NCI-H1092 (cell line): ENCODE measurements at regions not wholly inside any gene's neighbourhood (a gene's known extent, or its start where the extent isn't known, plus 50 kb on each side); places are given as distances from the start of the nearest gene placed in this dataset.
"Not testable (repeated sequence)": the region's sequence is repeated elsewhere in the genome, so short reads cannot be mapped to it uniquely, and the experiment has no call there.

ENCODE experiments used
- DNase-seq: peaks from one replicate; lab custom pipeline; 2025; lab: John Stamatoyannopoulos, UW

DNA sequence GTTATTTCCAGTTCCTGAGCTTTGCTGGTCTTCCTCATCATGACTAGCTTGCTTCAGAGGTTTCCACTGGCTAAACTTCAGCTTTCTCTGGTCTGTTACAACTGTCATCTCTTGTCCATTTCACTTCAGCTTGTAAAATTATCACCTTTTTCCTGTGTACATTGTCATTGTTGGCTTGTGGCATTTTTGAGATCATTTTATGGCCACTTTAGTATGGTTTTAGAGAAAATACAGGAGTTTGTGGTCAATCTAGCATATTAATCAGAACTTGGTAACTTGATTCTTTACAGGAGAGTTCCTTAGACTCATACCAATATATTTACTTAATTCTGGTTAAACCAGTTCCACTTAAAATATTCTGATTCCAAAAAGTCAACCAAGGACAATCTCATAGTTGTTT, 235.9 kb upstream of the KITLG start:
- DNase-seq = no peak

DNA sequence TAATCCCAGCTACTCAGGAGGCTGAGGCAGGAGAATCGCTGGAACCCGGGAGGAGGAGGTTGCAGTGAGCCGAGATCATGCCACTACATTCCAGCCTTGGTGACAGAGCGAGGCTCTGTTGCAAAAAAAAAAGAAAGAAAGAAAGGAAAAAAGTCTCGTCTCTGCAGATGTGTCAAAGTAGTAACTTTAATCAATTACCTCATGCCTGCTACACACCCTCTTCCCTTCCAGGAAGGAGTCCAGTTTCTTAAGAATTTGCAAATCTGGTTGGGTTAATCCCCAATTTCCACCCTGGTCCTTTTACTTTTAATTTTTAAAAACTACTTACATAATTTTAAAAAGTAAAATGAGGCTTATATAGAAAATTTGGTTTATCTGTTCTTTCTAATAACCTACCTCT, 234.5 kb upstream of the KITLG start:
- no peak for DNase-seq

DNA sequence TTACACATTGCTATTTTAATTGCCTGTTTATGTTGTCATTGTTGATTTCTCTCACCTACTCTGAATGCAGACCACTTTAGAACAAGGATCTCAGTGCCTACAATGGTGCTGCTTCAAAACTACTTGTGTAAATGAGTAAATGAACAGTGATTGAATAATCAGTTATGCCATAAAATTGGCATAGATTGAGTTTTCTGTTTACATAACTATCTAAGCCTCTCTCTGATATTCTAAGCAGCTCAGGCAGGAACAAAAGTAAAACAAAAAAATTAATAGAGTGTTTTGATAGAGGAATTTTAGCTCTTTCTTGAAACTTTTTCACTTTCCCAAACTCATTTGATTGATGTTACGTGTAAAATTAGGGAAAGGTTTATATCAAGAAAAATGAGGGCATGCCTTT, 232.3 kb upstream of the KITLG start:
- no peak for DNase-seq

DNA sequence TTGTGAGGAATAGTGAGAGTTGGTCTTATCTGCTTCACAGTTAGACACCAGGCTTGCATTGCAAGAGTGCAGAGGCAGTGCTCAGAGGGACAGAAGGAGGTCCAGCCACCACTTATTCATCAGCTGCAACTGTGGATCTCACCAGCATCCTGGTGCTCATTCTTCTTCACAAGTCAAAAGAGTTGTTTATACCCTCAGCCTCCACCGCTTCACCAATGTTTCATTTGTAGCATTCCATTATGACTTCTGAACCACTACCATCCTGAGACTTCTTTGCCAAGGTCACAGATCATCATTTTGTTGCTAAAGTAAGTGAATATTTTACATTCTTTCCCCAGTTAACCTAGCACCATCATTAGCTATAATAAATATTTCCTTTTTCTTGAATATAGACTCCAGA, 230.5 kb upstream of the KITLG start:
- no peak for DNase-seq

DNA sequence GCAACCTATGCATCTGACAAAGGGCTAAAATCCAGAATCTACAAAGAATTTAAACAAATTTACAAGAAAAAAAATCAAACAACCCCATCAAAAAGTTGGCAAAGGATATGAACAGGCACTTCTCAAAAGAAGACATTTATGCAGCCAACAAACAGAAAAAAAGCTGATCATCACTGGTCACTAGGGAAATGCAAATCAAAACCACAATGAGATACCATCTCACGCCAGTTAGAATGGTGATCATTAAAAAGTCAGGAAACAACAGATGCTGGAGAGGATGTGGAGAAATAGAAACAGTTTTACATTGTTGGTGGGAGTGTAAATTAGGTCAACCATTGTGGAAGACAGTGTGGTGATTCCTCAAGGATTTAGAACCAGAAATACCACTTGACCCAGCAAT, 229.6 kb upstream of the KITLG start:
- not testable (repeated sequence) for DNase-seq

DNA sequence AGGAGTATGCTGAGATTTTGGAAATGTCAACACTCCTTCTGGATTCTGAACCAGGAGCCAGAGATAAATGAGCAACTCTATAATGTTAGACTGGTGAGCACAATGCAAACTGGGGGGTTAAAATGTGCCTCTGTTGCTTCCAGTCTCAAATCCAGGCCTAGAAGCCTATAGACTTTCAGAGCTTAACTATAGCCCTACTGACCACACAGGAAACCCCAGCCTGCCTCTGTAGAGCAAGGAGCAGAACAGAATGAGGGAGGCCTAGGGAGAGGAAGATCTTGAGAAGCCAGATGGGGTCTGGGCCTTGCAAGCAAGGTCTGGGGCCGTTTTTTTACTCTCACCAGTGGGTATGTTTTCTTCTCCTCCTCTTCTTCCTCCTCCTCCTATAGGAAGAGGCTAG, 225.4 kb upstream of the KITLG start:
- no peak for DNase-seq

DNA sequence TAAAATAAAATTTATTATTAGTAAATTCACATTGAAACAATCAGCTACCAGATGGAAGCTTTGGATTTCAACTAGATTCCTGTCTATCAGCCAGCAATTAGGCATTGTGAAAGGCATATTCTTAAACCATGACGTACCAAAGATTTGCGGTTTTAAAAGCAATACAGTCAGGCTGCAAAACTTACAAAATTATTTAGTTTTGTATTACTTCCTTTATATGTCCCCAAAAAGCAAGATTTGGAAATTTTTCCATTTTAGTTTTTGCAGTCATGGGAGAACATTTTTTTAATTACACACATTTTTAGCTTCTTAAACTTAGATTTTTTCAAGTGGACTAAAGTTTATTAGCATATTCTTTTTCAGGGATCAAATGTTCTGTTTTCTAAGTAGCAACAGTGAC, 225.0 kb upstream of the KITLG start:
- DNase-seq = no peak

DNA sequence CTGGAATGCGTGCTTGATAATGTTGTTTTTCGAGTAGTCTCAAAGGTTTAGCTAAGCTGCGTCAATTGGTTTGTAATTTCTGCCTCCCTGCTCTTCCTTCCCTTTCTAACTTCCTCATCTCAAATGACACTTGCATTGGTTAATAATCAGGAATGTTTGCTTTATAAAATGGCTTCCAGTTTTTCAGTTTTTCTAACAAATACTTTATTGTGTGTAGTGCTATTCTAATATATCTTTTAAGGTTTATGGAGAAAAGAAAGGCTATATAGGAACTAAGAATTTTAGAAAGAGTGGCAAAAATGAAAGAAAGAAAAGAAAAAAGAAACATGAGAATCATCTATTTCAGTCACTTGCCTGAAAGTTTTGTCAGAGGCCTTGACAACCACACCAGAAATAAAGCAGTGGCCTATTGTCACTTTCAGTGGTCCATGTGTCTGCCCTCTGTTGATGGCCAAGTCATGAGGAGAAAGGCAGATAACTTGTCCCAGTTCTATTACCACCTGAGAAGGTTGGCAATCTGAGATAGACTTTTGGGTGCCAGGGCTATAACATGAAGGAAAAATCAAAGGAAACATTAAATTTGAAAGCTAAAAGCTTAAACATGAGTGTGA, 221.9 kb upstream of the KITLG start:
- DNase-seq = no peak

DNA sequence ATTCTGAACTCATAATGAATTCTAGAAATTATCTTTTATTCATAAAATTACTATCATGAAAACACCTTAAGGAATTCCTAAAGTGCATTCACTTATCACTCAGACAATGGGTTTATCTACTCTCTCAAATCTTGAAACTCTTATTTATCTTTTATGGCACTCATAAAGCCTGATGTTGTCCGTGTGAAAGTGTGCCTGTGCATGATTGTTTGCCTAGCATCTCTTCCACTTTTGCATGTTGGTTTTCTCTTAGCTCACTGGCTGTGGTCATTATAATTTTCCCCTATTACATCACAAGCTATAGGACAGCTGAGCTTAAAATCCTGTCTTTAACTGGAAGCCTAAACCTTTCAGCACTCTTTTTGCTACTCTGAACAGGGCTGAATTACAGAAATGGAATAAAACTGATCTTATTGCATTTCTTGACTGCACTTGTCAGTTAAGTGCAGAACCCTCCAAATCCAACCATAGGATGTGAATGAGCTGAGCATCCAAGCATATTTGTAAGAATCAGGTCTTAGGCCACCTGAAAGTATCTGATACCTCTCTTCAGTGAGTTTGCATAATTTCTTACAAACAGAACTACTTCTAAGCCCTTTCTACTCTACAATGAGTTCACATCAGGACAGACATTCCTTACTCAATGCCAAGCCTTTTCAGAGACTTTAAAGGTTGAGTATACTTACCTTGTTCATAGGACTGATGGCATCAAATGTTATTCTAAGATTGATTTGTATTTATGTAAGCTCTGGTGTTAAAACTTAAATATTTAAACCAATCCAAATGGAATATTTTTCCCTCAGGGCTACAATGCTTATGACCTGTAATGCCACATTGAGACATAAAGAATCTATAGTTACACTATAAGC, 221.2 kb upstream of the KITLG start:
- no peak for DNase-seq

DNA sequence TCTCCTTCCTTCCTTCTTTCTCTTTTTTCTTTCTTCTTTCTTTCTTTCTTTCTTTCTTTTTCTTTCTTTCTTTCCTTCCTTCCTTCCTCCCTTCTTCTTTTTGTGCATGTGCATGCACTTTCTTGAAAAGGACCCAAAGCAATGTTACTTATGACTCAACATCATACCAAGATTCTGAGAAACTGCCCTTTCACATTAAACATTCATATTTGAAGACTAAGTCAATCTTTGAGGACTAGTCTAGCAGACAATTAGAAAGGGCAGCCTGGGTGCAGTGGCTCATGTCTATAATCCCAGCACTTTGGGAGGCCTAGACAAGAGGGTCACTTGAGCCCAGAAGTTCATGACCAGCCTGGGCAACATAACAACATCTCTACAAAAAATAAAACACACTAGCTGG, 212.8 kb upstream of the KITLG start:
- no peak for DNase-seq

DNA sequence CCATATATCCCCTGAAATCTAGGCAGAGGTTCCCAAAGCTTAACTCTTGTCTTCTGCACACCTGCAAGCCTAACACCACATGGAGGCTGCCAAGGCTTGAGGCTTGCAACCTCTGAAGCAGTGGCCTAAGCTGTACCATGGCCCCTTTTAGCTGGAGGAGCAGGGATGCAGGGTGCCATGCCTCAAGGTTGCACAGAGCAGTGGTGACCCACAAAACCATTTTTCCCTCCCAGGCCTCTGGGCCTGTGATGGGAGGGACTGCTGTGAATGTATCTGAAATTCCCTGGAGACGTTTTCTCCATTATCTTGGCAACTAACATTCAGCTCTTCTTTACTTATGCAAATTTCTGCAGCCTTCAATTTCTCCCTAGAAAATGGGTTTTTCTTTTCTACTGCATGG, 210.0 kb upstream of the KITLG start:
- no peak for DNase-seq

DNA sequence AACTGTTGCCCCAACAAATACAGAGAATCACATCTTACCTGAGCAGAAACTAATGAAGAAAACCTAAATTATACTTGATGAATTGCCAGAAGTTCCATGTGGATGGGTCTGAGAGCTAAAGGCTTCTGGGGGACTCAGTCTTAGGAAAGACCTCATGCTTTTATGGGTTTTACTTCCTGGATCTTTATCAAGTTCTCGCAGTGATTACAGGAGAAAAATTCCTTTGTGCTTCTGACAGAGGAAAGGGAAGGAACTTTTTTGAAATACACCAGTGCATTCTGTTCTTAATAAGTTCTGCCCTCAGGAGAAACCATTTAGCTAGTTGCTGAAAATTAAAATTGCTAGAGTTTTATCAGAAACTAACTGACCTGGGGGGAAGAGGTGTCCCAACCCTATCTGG, 203.9 kb upstream of the KITLG start:
- no peak for DNase-seq

DNA sequence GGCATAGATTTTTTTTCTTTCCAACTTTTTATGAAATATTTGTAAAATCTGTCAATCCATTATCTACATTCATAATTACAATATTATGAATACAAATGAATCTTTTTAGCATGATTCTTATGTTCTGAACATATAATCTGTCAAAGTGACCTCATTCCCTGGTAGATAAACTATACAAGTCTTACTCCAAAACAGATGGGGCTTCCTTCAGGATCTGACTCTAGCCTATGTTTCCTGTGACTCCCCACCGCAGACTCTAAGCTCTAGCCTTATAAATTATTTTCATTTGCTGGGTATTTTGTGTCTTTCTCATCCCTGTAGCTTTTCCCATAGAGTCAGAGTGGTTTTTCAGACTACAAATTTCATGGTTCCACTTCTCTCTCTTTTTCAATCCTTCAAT, 202.1 kb upstream of the KITLG start:
- no peak for DNase-seq

DNA sequence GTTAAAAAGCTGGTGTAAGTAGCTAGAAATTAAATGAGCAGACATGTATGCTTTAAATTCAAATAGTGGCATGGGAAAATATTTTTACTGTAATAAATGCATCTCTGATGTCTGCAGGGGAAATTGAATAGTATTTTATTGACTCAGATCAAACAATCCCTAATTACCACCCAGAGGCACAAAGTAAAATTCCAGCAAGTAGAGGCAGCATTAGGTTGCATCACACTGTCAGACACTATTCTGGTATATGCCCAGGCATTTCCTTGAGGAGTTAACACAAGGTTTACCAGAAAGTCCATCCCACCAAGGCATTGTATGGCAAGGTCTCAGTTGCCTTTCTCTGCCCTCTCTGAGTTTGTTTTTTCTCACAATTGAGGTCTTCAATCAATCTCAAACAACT, 201.6 kb upstream of the KITLG start:
- DNase-seq = no peak

DNA sequence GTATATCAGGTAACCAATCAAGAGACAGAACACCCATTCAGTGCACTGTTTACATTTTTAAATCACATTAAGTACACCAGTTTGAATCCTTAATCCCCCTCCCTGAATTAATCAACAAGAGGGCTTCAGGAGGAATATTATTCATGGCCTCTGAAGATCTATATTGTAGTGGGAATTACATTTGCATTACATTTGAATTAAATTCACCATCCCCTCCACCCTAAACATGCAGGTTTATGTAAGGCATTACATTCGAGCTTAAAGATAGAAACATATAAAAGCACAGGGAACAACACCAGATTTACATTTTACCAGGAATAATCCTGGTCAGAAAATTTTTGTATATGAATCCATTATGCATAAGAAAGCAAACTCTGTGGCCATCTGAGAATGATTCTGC, 197.8 kb upstream of the KITLG start:
- no peak for DNase-seq

DNA sequence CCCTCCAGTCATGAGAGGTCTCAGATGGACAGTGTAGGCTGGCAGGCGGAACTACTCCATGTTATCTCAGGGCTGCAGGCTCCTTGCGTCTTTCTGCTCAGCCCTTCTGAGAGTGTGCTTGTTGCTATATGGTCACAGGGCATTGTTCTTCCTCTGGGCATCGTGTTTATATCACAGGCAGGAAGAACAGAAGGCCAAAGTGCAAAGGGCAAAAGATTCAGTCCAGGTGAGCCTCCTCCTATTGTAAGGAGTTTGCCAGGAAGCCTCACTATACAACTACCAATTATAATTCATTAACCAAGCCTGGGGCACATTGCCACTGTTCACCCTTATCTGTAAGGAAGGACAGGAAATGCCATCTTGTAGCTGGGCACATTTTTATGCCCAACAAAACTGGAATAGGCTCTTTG, 195.5 kb upstream of the KITLG start:
- DNase-seq = no peak

DNA sequence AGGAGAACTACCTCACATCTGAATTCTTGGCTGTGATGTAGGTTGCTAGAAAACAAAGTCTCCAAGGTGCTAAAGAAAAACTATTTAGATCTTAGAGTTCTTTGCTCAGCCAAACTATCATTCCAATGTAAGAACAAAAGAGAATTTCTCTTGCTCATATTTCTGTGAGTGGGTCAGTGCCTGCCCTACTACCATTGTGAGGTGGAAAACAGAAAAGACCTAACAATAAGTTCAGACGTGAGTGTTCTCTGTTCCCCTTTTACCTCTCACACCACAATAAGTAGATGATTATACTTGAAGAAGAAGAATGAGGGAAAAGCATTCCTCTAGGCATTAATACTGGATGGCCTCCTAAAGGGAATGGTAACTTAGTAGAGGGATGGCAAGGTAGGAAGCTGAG, 187.4 kb upstream of the KITLG start:
- DNase-seq = no peak

DNA sequence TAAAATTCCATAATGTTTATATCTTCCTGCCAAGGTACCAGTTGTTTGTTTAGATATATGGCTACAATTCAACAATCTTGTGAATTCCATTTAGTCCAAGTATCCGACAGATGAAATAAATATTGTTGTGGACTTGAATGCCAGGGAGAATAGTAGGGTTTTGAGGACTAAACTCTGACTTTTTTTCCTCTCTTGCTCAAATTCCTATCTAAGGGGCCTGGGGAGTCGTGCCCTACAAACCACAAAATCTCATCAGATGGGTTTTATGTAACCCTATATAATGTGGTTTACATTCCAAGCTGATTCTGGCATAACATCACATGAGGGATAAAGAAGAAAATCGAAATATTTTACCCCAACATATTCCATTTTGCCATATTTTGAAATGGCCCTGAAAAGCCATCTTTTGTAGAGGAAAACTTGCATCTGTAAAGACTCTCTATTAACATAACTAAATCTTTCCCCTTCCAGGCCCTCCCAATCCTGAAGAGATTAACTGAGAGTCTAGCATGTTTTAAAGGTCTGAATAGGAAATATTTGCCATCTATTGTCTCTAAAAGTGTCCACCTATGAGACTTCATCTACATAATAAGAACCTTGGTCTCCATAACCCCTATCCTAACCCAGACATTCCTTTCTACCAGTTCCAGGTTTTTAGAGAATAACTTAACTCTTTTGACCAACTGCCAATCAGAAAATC, 184.7 kb upstream of the KITLG start:
- no peak for DNase-seq

DNA sequence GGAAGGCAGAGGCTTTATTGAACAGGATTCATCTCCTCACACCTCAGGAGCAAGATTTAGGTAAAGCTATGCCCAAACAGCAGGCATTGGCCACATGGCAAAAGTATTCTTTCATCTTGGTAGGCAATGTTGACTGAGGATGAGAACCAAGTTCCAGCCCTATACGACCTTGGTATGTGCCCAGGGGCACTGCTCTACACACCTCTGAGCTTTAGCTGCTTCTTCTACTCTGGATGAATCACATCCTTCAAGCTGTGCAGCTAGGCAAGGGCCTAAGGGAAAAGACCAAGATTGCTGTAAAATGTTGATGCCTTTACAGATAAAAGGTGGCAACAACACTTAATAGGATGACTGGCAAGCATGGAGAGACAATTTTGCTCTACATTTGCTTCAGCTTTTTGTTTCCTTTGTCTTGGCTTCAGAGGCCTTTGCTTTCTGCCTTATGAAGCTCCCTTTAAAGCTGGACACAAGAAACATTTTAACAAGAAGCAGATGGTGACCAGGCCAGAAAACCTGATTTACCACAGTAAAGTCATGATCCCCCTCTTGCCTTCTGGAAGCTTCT, 183.3 kb upstream of the KITLG start:
- DNase-seq = no peak

DNA sequence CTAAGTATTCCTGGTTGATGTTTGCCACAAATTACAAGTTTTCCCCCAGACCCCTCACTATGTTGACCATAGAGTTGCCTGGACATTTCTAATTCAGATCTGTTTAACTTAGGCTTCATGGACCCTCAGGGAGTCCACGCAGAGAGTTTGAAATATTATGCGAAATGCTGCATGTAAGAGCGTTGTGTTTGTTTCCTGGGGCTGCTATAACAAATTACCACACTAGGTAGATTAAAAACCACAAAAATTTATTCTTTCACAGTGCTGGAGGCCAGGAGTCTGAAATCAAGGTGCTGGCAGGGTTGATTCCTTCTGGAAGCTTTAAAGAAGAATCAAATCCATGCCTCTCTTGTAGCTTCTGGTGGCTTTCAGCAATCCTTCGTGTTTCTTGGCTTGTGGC, 177.9 kb upstream of the KITLG start:
- no peak for DNase-seq

DNA sequence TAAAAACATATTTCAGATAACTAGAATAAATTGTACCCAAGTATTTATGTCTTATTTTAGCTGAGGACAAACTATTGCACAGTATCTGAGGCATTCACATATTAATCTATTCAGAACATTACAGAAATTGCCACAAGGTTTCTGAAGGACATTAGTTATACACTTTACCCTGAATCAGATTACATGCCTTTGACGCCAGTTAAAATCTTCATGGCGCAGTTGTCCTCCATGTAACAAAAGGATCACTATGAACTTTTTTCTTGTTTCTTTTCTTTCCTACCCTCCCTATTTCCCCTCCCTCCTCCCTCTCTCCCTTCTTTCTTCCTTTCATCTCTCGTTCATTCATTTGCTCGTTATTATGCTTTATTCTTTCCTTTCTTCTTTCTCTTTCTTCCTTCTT, 176.6 kb upstream of the KITLG start:
- no peak for DNase-seq

DNA sequence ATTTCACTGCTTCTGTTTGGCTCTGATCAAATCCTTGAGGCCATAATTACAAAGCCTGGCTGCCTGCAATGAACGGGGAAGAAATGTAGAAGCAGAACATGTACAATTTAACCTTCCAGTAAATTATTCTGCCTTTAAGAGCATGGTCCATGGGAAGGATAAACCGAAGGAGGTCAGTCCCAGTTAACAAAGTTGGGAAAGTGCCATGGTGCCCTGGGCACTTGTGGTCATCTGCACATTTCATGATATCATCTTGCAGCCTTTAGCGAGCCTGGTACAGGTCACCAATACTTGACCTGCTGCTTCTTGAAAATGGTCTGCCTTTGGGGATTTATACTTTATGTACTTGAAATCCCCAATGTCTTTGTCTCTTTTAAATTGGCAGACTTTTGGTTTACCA, 175.9 kb upstream of the KITLG start:
- no peak for DNase-seq

DNA sequence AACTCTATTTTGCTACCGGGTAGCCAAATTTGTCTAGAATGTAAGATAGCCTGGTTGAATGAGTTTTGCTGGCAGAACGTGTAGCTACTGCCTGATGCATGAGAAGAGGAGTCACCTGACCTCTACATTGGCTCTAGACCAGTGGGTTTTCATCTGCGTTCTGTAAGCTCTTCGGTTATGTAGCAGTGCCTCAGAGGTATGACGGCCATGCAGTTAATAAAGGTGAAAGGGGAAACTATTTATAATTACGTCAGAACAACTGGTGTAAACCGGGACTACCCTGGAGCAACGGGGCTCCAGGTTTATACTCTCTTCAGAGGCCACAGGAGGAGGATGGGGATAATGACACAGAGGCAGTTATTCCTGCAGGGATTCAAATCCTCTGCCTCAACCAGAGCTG, 173.4 kb upstream of the KITLG start:
- no peak for DNase-seq
